HG02610 (cell line): ENCODE measurements at regions not wholly inside any gene's neighbourhood (a gene's known extent, or its start where the extent isn't known, plus 50 kb on each side); places are given as distances from the start of the nearest gene placed in this dataset.
A peak's percentile ranks its signal among the peaks of the same experiment; 100 is the strongest.
"Not testable (repeated sequence)": the region's sequence is repeated elsewhere in the genome, so short reads cannot be mapped to it uniquely, and the experiment has no call there.

Experiments
- ATAC-seq: cut with Tn5 transposase; IDR thresholded peaks from one replicate; pipeline ENCODE4 v1.9.1; 2021; ENCODE audit warnings: mild to moderate bottlenecking, moderate library complexity; ENCODE audit not compliant: unreplicated experiment

- no peak for ATAC-seq
Observed at GRCh38 chr11:29629286-29629685, 387.5 kb downstream of the KCNA4 start.

GRCh38 chr11:29628609-29629008 is 388.2 kb downstream of the KCNA4 start:
- no peak for ATAC-seq

DNA sequence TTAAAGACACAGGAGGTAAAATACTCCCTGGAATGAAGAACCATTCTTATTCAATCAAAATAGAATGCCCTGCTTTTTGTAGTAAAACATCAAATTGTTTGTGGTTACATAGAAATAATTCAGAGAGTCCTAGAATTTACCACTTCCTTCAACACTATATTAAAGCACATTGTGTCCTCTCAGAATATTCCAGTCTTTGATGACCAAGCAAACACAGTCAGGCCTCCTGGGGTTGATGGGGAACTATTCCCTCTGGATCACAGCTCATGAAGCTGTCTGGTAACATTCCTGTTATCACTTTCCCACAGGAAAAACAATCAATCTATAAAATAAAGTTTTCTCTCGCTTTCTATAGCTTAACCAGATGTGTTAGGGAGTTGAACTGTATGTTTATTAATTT is 389.3 kb downstream of the KCNA4 start:
- ATAC-seq, result no peak

DNA sequence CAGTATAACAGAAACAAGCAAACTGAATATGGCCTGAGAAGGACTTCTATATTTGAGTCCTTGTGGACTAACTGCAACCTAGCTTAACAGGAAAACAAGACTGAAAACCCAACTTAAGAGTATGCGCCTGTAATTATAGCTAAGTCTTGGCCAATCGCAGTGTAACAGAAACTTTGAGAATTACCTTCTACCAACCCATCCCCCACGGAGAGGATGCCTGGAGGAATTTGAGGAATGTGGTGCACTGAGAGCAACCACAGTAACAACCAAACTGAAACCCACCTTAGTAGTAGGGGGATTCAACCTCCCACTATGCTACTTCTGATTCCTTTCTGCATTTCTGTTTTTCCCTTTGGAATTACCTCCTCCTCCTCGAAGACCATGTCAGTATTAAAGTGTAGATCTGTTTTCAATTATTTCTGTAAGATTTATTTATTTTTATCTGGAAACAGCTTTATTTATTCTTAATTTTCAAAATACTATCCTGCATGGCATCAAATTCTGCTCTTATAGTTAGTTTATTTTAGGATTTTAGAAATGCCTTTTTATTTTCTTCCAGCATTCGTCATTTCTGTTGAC is 393.6 kb downstream of the KCNA4 start:
- ATAC-seq, result no peak

DNA sequence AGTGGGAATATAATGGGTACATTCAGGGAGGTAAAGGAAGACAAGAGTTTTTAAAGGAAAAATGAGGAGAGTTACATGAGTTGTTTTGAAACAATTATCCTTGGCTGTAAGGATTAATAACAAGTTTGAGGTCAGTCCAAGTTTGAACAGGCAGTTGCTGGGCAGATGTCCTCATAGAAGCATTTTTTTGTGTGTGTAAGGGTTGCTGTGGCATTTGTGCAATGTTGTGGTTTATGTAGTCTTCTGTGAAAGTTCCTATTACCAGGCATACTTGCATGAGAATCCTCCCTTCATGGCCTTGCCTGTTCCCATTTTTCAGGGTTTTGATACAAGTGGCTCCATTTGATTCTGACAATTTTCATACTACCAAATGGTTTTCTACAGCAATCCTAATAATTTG is 400.2 kb downstream of the KCNA4 start:
- no peak for ATAC-seq

DNA sequence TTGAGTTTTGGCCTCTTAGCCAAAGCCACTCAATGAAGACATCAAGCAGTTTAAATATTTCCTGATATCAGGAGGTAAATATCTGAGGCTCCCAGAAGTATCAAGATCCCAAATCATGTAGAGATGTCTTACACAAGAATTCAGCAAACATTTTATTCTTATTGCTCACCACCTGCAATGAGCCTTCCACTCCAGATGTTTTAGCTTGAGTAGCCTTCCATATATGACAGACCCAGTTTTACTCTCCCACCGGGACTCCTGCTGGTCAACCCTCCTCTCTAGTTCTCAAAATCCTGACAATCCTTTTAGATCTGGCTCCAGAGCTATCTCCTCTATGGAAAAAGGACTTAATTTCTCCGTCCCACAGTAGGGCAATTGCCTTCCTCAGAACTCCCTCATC is 404.4 kb downstream of the KCNA4 start:
- no peak for ATAC-seq

DNA sequence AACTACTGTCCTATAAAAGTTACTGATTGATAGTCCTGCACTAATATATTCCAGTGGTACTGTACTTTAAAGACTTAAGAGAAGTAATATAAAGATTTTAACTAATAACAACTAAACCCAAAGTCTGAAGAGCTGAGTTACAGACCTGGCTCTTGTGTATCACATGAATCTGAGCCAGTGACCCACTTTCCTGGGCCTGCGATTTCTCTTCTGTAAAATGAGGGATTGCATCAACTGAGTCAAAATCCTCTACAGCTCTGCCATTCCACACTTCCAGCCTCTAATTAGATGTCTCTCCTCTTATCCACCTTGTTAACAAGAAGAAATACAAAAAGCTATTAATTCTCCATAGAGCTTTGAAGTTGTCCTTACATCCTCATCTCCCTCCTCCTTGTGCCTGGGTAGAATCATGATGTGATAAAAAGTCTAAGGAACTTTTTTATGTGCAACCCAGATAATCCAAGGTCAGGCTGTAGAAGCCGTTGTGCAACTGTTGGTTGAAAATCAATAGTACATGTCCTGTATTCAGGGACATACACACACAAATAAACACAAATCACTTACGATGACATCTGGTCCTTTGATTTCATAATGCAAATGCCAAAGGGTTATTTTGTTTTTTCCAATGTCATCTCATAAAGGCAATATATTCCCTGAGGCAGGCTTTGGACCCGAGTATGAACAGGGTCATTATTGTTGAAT is 410.3 kb downstream of the KCNA4 start:
- no peak for ATAC-seq

GRCh38 chr11:29600151-29600575 is 416.7 kb downstream of the KCNA4 start:
- ATAC-seq, result not testable (repeated sequence)

DNA sequence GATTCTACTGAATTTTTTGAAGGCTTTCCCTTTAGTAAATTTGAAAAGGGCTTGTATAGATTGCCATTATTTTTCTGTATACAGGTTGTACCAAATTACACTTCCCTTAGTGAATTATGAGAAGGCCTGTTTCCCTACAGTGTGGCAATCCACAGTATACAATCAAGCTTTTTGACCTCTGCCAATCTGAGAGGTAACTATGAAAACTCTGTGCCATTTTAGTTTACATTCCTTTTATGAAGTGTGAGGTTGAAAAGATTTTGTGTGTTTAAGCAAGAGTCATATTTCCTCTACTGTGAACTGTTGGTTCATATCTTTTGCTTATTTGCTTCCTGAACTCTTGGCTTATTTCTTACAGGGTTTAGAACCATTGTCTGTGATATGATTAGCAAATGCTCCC is 432.5 kb downstream of the KCNA4 start:
- no peak for ATAC-seq

GRCh38 chr11:29578806-29579205 is 438.0 kb downstream of the KCNA4 start:
- no peak for ATAC-seq

DNA sequence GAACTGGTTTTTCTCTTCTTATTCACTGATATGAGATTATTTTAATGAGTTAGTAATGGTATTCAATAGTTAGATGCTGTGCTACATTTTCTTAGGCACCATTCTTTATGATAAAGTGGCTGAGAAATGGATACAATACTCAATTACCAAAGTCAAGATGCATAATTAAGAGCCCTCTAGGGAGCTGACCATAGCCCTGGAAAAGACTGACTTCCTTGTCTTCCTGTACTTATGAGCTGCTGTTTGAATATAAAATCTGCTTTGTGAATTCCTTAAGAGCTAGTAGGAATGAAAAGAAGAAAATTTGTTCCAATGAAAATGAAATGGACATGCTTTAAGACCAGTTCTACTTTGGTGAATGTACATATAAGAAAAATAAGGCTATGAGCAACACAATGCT is 452.3 kb downstream of the KCNA4 start:
- ATAC-seq, result no peak

- no peak for ATAC-seq
Observed at GRCh38 chr11:29562183-29562582, 454.6 kb downstream of the KCNA4 start.

- no peak for ATAC-seq
Observed at GRCh38 chr11:29553990-29554389, 462.8 kb downstream of the KCNA4 start.

DNA sequence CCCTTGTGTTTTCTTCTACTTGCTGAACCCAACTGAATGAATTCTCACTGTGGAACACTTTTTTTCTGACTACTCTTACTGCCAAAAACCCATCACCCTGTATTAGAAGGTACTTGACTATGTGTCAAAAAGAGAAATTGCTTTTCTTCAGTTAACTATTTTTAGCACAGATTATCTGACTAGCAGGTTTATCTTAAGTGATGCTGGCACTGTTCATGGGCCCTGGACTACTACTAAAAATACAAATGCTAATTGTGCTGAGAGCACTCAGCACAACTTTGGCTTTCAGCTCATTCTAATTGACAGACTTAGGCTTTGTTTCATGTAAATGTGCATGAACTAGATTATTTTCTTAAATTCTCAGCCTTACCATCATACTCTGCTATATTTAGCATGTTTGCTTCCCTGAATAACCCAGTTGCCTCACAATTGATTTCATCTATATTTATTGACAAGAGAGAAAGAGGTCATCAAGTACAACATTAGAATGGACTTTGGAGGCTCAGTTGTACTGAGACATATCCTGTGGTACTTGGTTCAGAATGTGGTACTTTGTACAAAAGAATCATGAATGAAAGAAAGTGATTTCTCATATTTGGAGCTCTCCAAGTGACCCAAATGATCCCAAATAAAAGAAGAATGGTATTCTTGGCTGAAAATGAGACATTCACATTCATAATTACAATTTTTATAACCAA is 478.3 kb downstream of the KCNA4 start:
- ATAC-seq, result no peak

DNA sequence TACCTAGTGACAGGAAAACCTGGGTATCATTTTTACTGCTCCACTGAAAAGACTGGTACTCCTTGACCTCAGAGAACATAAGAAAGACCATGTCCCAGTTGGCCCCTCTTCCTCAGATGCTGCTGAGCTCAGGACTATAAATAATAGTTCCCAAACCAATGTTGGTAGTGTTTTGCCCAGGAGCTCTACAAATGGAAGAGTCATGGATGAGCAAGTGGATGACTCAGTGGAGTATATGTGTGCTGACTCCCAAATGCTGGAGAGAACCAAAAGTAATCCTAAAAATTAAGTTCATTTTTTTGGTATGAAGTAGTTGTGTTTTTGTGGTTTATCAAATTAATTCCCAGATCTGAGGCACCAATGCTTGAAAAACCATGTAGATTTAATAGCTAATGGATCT is 482.0 kb downstream of the KCNA4 start:
- no peak for ATAC-seq

DNA sequence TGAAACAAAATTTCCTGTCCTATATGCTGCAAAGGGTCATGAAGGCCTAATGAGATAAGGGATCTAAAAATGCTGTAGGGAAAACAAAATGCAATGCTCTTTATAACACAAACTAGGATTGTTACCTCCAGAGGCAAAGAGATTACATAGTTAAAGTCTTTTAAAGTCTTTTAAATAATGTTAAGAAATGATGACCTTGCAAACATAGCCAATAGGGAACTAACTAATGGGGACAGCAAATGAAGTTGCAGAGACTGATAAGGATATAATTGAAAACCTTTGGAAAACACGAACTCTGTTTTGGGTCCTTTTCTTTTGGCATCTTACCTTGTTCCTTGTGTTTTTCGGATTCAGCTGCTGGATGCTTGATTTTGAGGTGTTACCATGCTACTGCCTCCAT is 485.9 kb downstream of the KCNA4 start:
- no peak for ATAC-seq

DNA sequence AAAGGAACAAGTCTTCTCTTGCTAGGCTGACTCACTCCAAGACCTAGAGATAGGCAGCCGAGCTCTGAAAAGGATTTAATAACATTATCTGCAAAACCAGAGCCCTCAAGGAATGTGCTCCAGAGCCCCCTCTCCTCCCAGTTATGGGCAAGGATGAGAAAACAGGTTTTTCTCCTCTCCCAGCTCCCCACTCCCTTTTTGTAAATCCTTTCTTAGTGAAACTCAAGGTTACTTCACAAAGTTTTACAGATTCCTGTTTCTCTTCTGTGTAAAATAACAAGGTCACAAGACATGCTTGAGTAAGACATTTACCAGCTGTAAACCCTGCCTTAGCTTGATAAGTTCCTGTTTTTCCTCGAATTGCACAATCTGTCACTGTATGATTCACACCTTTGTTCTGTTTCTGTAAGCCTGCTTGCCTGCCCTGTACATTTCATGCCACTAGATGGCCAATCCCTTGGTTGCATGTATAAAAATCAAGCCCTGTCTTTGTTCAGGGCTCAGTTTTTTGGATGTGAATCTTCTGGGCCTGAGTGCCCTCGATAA is 489.4 kb downstream of the KCNA4 start:
- peak; percentile 85 for ATAC-seq

- peak; percentile 69 for ATAC-seq
Observed at GRCh38 chr11:29518389-29519174, 498.2 kb downstream of the KCNA4 start.

- ATAC-seq, result no peak
Observed at GRCh38 chr11:29511394-29511793, 505.4 kb downstream of the KCNA4 start.

GRCh38 chr11:29507376-29507775 is 509.5 kb downstream of the KCNA4 start:
- ATAC-seq, result no peak

GRCh38 chr11:29495676-29496075 is 521.2 kb downstream of the KCNA4 start:
- ATAC-seq, result no peak
